NCI-H1436 treated with DMSO at 0.1 percent for 48 hours (cell line): ENCODE measurements at regions not wholly inside any gene's neighbourhood (a gene's known extent, or its start where the extent isn't known, plus 50 kb on each side); places are given as distances from the start of the nearest gene placed in this dataset.
"Not testable (repeated sequence)": the region's sequence is repeated elsewhere in the genome, so short reads cannot be mapped to it uniquely, and the experiment has no call there.

Source experiments
- DNase-seq: peaks from one replicate; lab custom pipeline; 2025; lab: John Stamatoyannopoulos, UW

GRCh38 chr13:99737481-99738245 is 233.9 kb downstream of the ZIC5 start:
- no peak for DNase-seq

- DNase-seq, result no peak
These were observed 235.0 kb downstream of the ZIC5 start for GRCh38 chr13:99736541-99736940.

GRCh38 chr13:99734013-99734693 is 232.9 kb downstream of the TM9SF2 start:
- no peak for DNase-seq

GRCh38 chr13:99733346-99733745 is 232.1 kb downstream of the TM9SF2 start:
- no peak for DNase-seq

- no peak for DNase-seq
These were observed 230.5 kb downstream of the TM9SF2 start for GRCh38 chr13:99731747-99732146.

- DNase-seq, result no peak
These were observed 229.1 kb downstream of the TM9SF2 start for GRCh38 chr13:99730403-99730802.

GRCh38 chr13:99729745-99730144 is 228.5 kb downstream of the TM9SF2 start:
- no peak for DNase-seq

GRCh38 chr13:99727651-99728050 is 226.4 kb downstream of the TM9SF2 start:
- not testable (repeated sequence) for DNase-seq

- no peak for DNase-seq
These were observed 225.1 kb downstream of the TM9SF2 start for GRCh38 chr13:99726282-99726894.

GRCh38 chr13:99725644-99726043 is 224.4 kb downstream of the TM9SF2 start:
- no peak for DNase-seq

- DNase-seq, result no peak
These were observed 223.6 kb downstream of the TM9SF2 start for GRCh38 chr13:99724633-99725517.

GRCh38 chr13:99723878-99724277 is 222.6 kb downstream of the TM9SF2 start:
- DNase-seq, result no peak

GRCh38 chr13:99722931-99723330 is 221.7 kb downstream of the TM9SF2 start:
- DNase-seq, result no peak

GRCh38 chr13:99722338-99722818 is 221.1 kb downstream of the TM9SF2 start:
- DNase-seq, result no peak

GRCh38 chr13:99721606-99722337 is 220.5 kb downstream of the TM9SF2 start:
- no peak for DNase-seq

GRCh38 chr13:99717959-99718674 is 216.8 kb downstream of the TM9SF2 start:
- DNase-seq, result no peak

GRCh38 chr13:99709134-99709533 is 207.9 kb downstream of the TM9SF2 start:
- no peak for DNase-seq

GRCh38 chr13:99704390-99704789 is 203.1 kb downstream of the TM9SF2 start:
- no peak for DNase-seq

- no peak for DNase-seq
These were observed 202.6 kb downstream of the TM9SF2 start for GRCh38 chr13:99703908-99704307.

GRCh38 chr13:99702687-99703319 is 201.5 kb downstream of the TM9SF2 start:
- peak; percentile 19 for DNase-seq
